Hepatocyte (in vitro differentiated cells): ENCODE measurements at regions not wholly inside any gene's neighbourhood (a gene's known extent, or its start where the extent isn't known, plus 50 kb on each side); places are given as distances from the start of the nearest gene placed in this dataset.

Experiments used
- EZH2 ChIP-seq: fragments of 200-600 bp; sonication (generic); IDR thresholded peaks from 2 replicates; pipeline ENCODE4 v1.6.1; 2016; ENCODE audit warnings: antibody characterized with exemption, mild to moderate bottlenecking, borderline replicate concordance
- EZH2phosphoT487 ChIP-seq: fragments of 200-600 bp; sonication (generic); IDR thresholded peaks from one replicate; pipeline ENCODE4 v1.6.1; 2018; ENCODE audit warnings: antibody characterized with exemption, mild to moderate bottlenecking, low read depth, moderate library complexity; ENCODE audit not compliant: unreplicated experiment, severe bottlenecking
- TF ChIP-seq, protein P1 (sequence below): fragments of 200-600 bp; sonication (generic); IDR thresholded peaks from 2 replicates; pipeline ENCODE4 v1.5.1; 2016; ENCODE audit warnings: antibody characterized with exemption, mild to moderate bottlenecking; ENCODE audit not compliant: poor library complexity

DNA sequence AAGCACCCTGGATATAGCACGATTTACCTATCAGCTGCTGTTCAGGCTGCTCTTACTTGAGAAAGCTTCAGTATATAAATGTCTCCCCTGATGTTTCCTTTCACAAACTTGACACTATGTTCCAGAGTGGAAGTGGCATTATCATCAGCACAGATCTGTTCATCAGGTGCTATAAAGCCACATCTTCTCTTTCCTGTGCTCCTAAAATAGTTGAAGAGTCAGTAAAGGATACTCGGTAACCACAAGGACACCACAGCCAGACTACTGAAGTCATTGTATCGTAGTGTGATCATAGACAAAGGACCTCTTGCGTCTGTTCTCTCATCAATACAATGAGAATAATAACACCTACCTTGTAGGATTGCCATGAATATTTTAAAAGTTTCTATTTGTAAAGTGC, 841.0 kb upstream of the CELF4 start:
- TF ChIP-seq, protein P1, sequence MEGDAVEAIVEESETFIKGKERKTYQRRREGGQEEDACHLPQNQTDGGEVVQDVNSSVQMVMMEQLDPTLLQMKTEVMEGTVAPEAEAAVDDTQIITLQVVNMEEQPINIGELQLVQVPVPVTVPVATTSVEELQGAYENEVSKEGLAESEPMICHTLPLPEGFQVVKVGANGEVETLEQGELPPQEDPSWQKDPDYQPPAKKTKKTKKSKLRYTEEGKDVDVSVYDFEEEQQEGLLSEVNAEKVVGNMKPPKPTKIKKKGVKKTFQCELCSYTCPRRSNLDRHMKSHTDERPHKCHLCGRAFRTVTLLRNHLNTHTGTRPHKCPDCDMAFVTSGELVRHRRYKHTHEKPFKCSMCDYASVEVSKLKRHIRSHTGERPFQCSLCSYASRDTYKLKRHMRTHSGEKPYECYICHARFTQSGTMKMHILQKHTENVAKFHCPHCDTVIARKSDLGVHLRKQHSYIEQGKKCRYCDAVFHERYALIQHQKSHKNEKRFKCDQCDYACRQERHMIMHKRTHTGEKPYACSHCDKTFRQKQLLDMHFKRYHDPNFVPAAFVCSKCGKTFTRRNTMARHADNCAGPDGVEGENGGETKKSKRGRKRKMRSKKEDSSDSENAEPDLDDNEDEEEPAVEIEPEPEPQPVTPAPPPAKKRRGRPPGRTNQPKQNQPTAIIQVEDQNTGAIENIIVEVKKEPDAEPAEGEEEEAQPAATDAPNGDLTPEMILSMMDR = no peak
- TF ChIP-seq EZH2 (no peak), EZH2phosphoT487 (no peak)
